PC-9 (cell line): ENCODE measurements at regions not wholly inside any gene's neighbourhood (a gene's known extent, or its start where the extent isn't known, plus 50 kb on each side); places are given as distances from the start of the nearest gene placed in this dataset.

ENCODE experiments used
- EZH2 ChIP-seq: fragments of 200-600 bp; sonication (generic); IDR thresholded peaks from 2 replicates; pipeline ENCODE4 v1.8.0; 2017; ENCODE audit warnings: antibody characterized with exemption, low read depth
- TF ChIP-seq, protein P1 (sequence below): fragments of 200-600 bp; sonication (generic); conservative IDR thresholded peaks from 2 replicates; pipeline ENCODE4 v1.6.1; 2017; ENCODE audit warnings: mixed run types, antibody characterized with exemption, mild to moderate bottlenecking, moderate library complexity

DNA sequence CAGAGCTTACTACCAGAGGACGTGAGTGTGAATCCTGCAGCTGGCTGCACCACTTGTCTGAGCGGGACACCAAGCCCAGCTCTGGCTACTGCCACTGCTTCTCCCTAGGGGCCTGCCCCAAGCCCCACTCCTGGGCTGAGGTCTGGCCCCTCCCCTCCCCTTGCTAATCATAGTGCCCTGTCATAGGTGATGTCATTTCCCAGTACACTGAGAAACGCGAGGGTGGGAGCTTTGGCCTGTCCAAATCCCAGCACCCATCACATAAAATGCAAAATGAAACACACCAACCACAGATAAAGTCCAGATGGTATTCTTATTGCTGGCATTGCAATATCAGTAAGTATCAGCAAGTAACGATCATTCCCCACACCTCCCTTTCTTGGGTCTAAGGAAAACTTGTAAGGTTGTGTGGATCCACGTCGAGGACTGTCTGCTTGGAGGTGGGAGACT is 77.7 kb downstream of the TOMM20 start:
- TF ChIP-seq, protein P1, sequence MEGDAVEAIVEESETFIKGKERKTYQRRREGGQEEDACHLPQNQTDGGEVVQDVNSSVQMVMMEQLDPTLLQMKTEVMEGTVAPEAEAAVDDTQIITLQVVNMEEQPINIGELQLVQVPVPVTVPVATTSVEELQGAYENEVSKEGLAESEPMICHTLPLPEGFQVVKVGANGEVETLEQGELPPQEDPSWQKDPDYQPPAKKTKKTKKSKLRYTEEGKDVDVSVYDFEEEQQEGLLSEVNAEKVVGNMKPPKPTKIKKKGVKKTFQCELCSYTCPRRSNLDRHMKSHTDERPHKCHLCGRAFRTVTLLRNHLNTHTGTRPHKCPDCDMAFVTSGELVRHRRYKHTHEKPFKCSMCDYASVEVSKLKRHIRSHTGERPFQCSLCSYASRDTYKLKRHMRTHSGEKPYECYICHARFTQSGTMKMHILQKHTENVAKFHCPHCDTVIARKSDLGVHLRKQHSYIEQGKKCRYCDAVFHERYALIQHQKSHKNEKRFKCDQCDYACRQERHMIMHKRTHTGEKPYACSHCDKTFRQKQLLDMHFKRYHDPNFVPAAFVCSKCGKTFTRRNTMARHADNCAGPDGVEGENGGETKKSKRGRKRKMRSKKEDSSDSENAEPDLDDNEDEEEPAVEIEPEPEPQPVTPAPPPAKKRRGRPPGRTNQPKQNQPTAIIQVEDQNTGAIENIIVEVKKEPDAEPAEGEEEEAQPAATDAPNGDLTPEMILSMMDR: no peak
- TF ChIP-seq EZH2: no peak
